Upper lobe of left lung (tissue), 4 donors: ENCODE measurements at regions not wholly inside any gene's neighbourhood (a gene's known extent, or its start where the extent isn't known, plus 50 kb on each side); places are given as distances from the start of the nearest gene placed in this dataset.

ENCODE experiments used
- CTCF ChIP-seq, 6 experiments: fragments of 450-650 bp in 4 of 6; fragments of 200-600 bp in 2 of 6; sonication (generic) in 2 of 6; IDR thresholded peaks; one replicate each; pipeline ENCODE4 v1.5.1; 2016 to 2019; ENCODE audit warnings: antibody characterized with exemption in 6 of 6
- EP300 ChIP-seq, 4 donors: sonication (generic); formaldehyde crosslinking; IDR thresholded peaks; one replicate each; pipeline ENCODE4 v1.5.1; 2017; ENCODE audit warnings: antibody characterized with exemption in 4 of 4, control low read depth in 2 of 4
- POLR2A ChIP-seq, 4 donors: fragments of 450-650 bp; IDR thresholded peaks; one replicate each; pipeline ENCODE4 v1.5.1; 2016 to 2017; ENCODE audit warnings: antibody characterized with exemption in 4 of 4, mild to moderate bottlenecking in 2 of 4
- POLR2AphosphoS5 ChIP-seq, 2 donors: sonication (generic); formaldehyde crosslinking; IDR thresholded peaks; one replicate each; pipeline ENCODE4 v1.5.1; 2017; ENCODE audit warnings: antibody characterized with exemption in 2 of 2

DNA sequence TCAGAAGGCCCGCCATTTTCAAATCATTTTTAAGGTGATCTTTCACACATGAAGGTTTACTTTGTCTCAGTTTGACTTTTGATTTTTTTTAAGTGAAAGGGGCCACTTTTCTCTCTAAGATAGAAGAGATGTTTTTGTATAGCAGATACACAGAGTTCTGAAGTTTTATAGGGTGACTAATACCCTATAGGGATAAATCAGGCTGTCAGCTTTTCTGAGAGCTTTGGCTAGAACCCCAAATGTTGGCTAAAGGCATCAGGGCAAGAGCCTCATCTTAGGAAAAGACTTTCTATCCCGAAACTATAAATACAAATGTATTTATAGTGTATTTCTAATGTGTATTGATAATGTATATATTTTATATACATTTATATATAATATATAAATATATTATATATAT, 181.4 kb downstream of the TBX18 start:
- TF ChIP-seq CTCF (IDR thresholded peaks at IDR 0.05) (no peak), EP300 (IDR thresholded peaks at IDR 0.05) (no peak), POLR2AphosphoS5 (IDR thresholded peaks at IDR 0.05) (no peak), POLR2A (IDR thresholded peaks at IDR 0.05) (no peak)
